ENCODE measurements at regions not wholly inside any gene's neighbourhood (a gene's known extent, or its start where the extent isn't known, plus 50 kb on each side); places are given as distances from the start of the nearest gene placed in this dataset.

- TF ChIP-seq CTCF (IDR thresholded peaks at IDR 0.05; ENCODE audit: extremely low read depth, insufficient read depth, missing control alignments): no peak
- in situ Hi-C loops (cut with MboI; ENCODE audit: low pct_unique_long_range_greater_than_20kb, low sequenced_read_pairs, unreplicated experiment): no loop called here
- DNase-seq (ENCODE audit: low spot score): no peak
Observed at GRCh38 chr5:143879646-143880045, 67.7 kb downstream of the HMHB1 start.

- TF ChIP-seq CTCF (IDR thresholded peaks at IDR 0.05; ENCODE audit: extremely low read depth, insufficient read depth, missing control alignments): no peak
- in situ Hi-C loops (cut with MboI; ENCODE audit: low pct_unique_long_range_greater_than_20kb, low sequenced_read_pairs, unreplicated experiment): no loop called here
- no peak for DNase-seq (ENCODE audit: low spot score)
Observed at GRCh38 chr5:143880178-143880577, 68.2 kb downstream of the HMHB1 start.

GRCh38 chr5:143882520-143882919 lies 70.6 kb downstream of the HMHB1 start:
- no peak for DNase-seq (ENCODE audit: low spot score)
- in situ Hi-C loops (cut with MboI; ENCODE audit: low pct_unique_long_range_greater_than_20kb, low sequenced_read_pairs, unreplicated experiment): no loop called here

GRCh38 chr5:143886096-143886495 lies 74.1 kb downstream of the HMHB1 start:
- DNase-seq (ENCODE audit: low spot score): no peak
- in situ Hi-C loops (cut with MboI; ENCODE audit: low pct_unique_long_range_greater_than_20kb, low sequenced_read_pairs, unreplicated experiment): no loop called here
- TF ChIP-seq CTCF (IDR thresholded peaks at IDR 0.05; ENCODE audit: extremely low read depth, insufficient read depth, missing control alignments): no peak

More at GRCh38 chr5:143882520-143882919, 70.6 kb downstream of the HMHB1 start:
- no peak for TF ChIP-seq CTCF (IDR thresholded peaks at IDR 0.05; ENCODE audit: extremely low read depth, insufficient read depth, missing control alignments)

- TF ChIP-seq CTCF (IDR thresholded peaks at IDR 0.05; ENCODE audit: extremely low read depth, insufficient read depth, missing control alignments): no peak
- no peak for DNase-seq (ENCODE audit: low spot score)
- in situ Hi-C loops (cut with MboI; ENCODE audit: low pct_unique_long_range_greater_than_20kb, low sequenced_read_pairs, unreplicated experiment): no loop called here
Observed at GRCh38 chr5:143886651-143887638, 75.0 kb downstream of the HMHB1 start.

GRCh38 chr5:143887903-143888665 lies 76.1 kb downstream of the HMHB1 start:
- no peak for DNase-seq (ENCODE audit: low spot score)
- no peak for TF ChIP-seq CTCF (IDR thresholded peaks at IDR 0.05; ENCODE audit: extremely low read depth, insufficient read depth, missing control alignments)
- in situ Hi-C loops (cut with MboI; ENCODE audit: low pct_unique_long_range_greater_than_20kb, low sequenced_read_pairs, unreplicated experiment): no loop called here
